Left cardiac atrium (tissue), 4 donors: ENCODE measurements at regions not wholly inside any gene's neighbourhood (a gene's known extent, or its start where the extent isn't known, plus 50 kb on each side); places are given as distances from the start of the nearest gene placed in this dataset.
"Not testable (repeated sequence)": the region's sequence is repeated elsewhere in the genome, so short reads cannot be mapped to it uniquely, and the experiment has no call there.

ENCODE experiments used
- ATAC-seq, 2 donors: fragments of 200-7000 bp; cut with Tn5 transposase; one replicate each; pipeline ENCODE4 v1.9.1; 2020; ENCODE audit warnings: mild to moderate bottlenecking in 2 of 2, moderate library complexity in 2 of 2
- DNase-seq: peaks from one replicate; pipeline ENCODE4 v3.0.0-alpha.2; 2020
- intact Hi-C, 2 donors: fragments of 100-400 bp; cut with DNase I; formaldehyde crosslinking; loops; one replicate each; pipeline versions ENCODE4 v1.14.1 to v1.15.1; 2022 to 2023
- donor health status: DM: no; HTN: yes; CAD: no.
- donor health status: DM: no; HTN: yes; CAD: no; lungs with severe emphysema.
- donor health status: DM: yes; HTN: yes; CAD: no.
- donor health status: Dilated cardiomyopathy.

DNA sequence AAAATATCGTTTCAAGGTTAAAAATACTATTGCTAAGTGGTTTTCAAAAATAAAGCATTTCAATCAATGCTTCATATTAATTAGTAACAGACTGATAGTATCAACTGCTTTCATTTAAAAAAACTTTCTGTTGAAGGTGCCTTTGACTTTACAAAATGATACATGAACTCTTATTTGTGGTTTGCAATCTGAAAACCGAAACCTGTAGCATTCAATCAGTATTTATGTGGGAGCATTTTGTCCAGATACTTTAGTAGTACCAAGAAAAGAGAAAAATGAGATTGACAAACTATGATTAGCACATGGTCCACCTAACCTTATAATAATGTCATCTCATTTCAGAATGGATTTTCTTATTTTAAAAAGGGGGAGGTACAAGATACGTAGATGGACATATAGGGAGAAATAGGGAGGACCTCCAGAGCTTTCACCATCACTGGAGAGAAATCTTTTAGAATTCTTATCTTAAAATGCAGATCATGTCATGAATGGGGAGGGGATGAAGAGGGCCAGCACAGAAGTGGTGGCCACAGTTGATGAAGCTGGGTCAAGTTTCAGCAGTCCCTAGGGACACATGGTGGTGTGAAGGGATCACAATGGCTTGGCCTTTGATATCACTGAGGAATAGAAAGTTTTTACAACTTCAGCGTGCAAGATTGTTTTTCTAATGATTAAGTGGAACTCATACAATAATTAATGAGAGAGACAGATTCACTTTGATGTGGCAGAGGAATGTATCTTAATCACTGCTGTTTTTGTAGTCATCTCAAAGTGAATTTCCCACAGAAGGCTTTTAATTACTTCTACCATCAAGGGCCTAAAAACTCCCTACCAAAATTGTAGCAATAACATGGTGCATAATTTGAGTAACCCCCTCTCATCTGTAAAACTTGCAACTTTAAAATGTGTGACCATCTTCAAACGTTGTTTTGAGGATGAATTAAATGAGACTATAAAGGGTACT, 322.3 kb upstream of the EDIL3 start:
- intact Hi-C loops = no loop called here
- DNase-seq (no peak), ATAC-seq (no peak)

DNA sequence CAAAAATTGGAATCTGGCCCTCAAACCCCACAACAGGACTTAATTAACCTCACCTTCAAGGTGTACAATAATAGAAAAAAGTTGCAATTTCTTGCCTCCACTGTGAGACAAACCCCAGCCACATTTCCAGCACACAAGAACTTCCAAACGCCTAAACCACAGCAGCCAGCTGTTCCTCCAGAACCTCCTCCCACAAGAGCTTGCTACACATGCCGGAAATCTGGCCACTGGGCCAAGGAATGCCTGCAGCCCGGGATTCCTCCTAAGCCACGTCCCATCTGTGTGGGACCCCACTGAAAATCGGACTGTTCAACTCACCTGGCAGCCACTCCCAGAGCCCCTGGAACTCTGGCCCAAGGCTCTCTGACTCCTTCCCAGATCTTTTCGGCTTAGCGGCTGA, 315.9 kb upstream of the EDIL3 start:
- intact Hi-C loops, DNase-seq, ATAC-seq: not testable (repeated sequence)

DNA sequence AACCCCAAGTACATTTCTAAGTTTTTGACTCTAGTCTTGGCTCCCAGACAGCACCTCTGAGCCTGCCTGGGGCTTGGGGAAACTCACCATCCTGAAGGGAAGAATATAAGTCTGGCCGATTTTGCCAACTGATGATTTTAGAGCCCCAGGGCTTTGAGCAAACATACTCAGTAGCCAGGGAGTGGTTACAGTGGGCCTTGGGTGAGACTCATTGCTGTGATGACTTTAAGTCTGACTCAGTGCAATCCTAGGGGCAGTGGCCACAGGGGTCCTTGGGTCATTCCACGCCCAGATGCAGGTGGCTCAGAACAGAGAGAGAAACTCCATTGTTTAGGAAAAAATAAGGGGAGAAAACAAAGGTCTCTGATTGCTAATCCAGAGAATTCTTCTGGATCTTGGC, 312.0 kb upstream of the EDIL3 start:
- DNase-seq (no peak), ATAC-seq (no peak)
- intact Hi-C loops = no loop called here

DNA sequence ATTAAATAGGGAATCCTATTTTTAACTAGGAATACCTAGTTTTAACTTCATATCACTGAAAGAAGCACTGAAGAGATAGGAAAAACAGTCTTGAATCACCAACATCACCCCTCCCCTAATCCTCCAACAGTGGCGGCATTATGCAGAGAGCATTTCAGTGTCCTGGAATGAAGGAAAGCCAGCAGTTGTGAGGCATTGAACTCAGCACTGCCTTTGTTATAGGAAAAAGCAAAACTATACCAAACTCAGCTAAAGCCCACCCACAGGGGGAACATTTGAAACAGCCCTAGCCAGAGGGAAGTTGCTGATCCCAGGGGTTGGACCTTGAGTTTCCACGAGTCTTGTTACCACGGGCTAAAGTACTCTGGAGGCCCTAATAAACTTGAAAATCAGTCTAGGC, 310.6 kb upstream of the EDIL3 start:
- DNase-seq = no peak
- no peak for ATAC-seq
- intact Hi-C loops = no loop called here

DNA sequence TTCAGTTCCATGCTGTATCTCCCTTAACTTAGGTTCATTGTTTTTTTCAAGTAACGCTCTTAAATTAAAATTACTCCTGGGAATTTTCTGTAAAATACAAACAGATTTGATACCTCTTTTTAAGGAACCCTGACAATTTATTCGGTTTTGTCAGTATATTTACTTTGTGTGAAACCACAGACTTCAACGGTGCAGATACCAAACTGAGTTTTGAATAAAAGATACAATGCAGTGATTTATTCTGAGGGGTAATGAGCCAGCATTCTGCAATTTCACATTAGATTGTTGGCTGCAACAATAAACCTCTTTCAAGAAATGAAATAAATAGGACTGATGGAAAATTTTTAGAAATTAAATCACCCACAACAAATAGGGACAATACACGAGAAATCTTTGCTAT, 308.6 kb upstream of the EDIL3 start:
- DNase-seq (no peak), ATAC-seq (no peak)
- intact Hi-C loops = no loop called here

DNA sequence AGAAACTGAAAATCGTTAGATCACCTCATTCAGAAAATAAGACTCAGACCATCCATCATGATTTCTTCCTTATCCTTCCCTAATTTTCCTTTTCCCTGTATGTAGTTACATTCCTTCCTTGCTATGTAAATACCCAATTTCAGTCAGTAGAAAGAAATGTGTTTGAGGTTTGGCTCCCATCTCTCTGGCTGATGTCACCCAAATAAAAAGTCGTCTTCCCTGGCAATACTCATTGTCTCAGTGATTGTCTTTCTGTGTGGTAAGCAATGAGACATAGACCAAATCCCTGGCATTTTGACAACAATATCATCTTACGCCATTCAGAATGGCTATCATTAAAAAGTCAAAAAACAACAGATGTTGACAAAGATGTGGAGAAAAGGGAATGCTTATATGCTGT, 303.9 kb upstream of the EDIL3 start:
- ATAC-seq (peak in 1 of 2 donors; percentile 38), DNase-seq (no peak)
- intact Hi-C loops = no loop called here

DNA sequence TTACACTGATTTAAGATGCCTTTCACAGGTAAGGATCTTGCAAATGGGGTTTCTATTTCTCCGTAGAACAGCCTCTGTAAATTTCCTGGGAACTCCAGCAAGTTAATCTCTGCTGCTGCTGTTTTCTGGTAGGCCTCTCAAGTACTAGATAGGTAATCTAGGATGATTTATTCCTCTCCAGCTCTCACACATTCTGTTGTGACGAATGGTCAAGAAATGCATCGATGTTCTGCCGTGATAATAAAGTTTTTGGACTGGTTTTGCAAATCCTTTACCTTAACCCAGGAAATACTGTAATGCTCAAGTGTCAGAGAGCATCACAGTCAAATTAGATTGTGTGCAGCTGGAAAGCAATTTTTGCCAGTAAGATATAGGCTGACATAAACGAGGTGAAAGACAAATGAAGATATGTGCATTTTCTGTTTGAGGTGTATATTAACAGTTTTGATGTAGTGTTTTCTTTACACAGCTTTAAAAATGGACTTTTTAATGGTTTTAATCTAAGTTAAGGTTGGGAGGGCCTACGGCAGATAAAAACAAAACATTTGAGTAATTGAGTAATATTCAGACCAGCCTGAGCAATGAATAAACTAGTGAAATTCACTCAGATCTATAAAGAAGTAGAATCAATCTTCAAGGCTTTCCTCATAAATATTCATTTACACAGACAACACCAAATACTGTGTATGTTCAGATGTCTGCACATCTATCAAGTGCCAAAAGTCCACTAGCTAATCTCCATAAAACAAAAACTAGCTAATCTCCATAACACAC, 300.6 kb upstream of the EDIL3 start:
- DNase-seq (no peak), ATAC-seq (no peak)
- intact Hi-C loops = no loop called here

DNA sequence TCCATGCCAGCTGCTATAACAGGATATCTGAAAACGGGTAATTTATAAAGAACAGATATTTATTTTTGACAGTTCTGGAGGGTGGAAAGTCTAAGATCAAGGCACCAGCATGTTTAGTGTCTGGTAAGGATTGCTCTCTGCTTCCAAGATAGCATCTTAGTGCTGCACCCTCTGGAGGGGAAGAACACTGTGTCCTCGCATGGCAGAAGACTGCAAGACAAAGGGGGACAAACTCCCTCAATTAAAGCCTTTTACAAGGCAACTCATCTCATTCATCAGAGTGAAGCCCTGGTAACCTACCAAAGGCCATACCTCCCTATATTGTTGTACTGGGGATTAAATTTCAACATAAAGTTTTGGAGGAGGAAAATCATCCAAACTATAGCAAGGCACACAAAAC, 298.9 kb upstream of the EDIL3 start:
- intact Hi-C loops = no loop called here
- ATAC-seq = no peak
- no peak for DNase-seq

DNA sequence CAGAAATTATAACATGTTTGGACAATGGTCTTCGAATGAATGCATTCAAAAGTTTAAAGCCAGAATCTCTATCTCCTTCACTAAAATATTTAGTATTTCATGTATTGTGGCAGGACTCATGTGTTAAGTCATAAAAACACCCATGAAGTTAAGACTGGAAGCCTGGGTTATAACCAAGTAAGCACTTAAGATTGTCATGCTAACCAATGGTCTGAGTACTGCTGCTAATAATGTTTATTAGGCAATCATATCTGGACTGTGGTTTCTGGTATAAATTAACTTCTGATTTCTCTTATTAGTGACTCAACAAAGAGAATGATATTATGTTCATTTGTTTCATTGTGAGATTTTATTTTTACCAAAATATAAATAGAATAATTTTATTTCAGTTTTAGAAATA, 297.9 kb upstream of the EDIL3 start:
- intact Hi-C loops = no loop called here
- ATAC-seq (no peak), DNase-seq (no peak)

DNA sequence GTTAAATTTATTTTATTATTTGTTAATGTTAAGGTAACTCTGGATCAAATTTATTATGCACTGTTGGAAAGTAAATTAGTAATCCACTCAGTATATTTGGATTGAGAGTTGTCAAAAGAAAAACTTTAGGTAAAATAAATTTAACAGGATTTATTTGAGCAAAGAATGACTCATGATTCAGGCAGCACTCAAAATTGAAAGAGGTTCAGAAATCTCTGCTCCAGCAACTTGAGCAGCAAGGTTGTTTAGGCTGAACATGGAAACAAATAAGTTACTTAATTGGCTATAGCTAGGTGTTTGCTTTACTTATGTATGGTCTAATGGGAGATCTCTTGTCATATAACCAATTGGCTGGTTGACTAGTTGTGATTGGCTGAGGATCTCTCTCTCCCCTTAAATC, 296.2 kb upstream of the EDIL3 start:
- DNase-seq (no peak), ATAC-seq (no peak)
- intact Hi-C loops = no loop called here

DNA sequence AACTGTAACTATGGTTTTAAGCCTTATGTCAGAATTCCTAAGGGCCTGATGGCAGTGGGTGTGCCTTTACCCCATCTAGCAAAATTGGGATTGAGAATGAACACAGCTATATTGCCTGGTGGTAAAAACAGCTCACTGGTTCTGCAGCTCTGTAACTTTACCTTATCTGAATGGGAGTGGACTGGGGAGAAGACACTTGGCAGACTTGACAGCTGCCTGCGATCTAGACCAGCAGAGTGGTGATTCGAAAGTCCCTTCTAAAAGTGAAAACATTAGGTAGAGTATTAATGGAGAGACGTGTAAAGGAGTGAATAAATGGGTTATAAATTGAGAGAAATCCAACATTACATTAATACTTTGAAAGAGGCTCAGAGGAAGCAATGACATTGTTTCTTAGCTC, 289.1 kb upstream of the EDIL3 start:
- DNase-seq (no peak), ATAC-seq (no peak)
- intact Hi-C loops = no loop called here

DNA sequence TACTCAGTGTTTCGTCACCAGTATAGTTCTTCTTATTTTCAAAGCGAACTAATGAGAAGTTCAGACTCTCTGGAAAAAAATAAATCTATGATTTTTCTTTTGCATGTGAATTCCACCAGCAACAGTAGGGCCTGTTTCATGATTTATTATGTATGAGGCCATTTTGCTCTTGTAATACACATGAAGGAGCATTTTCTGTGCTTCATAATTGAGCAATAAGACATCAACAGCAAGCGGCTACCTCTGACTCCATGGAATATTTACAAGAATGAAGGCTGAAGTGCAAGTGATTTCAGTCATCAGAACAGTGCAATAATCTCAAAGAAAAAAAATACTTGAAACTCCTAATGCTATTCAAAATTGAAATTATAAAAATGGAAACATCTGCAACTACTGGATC, 282.9 kb upstream of the EDIL3 start:
- intact Hi-C loops = no loop called here
- no peak for ATAC-seq
- no peak for DNase-seq

DNA sequence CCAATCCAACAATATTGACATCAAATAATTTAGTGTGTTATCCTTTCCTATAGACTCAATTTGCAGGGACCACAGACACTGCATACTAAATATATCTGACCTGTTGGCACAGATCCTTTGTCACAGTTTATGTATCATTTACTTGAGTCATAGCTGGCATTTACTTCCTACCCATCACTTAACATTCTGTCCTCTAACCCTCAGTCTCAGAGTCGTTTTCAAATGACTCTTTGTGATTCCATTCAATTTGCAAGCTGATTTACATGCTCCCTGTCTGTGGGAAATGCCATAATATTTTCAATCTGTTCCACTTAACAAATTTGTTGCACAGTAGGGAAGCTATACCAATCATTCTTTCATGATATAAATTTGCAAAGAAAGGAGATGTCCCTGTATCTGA, 265.7 kb upstream of the EDIL3 start:
- DNase-seq (no peak), ATAC-seq (no peak)
- intact Hi-C loops = no loop called here

DNA sequence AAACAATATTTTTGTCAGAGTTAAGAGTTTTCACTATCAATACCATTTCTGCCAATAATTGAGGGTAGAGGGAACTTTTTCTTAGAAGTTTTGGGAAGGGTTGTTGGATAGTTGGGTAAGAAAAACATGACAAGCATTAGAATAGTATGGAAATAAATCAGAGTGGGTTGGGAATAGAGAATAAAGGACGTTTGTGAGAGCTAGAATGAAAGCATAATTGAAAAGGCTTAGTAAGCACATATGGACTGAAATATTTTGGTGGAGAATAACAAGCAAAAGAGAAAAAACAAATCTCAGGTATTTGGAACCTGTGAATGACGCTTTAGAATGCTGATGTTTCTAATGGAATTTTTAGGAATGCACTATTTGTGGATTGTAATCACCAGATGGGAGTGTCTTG, 262.9 kb upstream of the EDIL3 start:
- DNase-seq (no peak), ATAC-seq (no peak)
- intact Hi-C loops = no loop called here

DNA sequence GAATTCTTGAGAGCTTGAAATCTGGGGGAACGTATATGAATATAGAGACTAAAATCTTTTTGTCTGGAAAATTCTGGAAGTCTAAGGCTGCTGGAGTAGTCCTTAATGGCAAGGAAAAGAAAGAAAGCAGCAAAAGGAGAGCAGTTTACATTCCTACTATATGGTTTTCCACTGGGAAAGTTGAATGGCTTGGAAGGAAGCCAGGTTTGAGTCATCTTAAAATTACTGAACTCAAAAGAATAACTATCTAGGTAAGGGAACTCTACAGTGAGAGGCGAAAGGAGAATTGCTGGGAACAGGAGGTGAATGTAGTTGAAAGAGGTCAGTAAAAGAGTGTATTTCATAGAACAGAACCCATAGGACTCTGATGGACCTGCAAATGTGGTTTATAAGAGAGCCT, 258.1 kb upstream of the EDIL3 start:
- DNase-seq (no peak), ATAC-seq (no peak)
- intact Hi-C loops = no loop called here

DNA sequence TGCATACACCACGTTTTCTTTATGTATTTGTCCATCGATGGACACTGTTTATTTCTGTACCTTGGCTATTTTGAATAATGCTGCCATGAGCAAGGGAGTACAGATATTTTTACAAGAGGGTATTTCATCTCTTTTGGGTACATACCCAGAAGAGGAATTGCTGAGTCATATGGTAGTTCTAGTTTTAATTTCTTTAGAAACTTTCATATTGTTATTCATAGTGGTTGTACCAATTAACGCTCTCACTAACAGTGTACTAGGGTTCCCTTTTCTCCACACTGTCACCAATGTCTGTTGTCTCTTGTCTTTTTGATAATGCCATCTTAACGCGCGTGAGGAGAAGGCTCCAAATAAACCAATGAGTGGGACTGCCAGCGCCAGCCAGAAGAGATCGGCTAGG, 257.6 kb upstream of the EDIL3 start:
- no peak for ATAC-seq
- DNase-seq = no peak
- intact Hi-C loops = no loop called here

DNA sequence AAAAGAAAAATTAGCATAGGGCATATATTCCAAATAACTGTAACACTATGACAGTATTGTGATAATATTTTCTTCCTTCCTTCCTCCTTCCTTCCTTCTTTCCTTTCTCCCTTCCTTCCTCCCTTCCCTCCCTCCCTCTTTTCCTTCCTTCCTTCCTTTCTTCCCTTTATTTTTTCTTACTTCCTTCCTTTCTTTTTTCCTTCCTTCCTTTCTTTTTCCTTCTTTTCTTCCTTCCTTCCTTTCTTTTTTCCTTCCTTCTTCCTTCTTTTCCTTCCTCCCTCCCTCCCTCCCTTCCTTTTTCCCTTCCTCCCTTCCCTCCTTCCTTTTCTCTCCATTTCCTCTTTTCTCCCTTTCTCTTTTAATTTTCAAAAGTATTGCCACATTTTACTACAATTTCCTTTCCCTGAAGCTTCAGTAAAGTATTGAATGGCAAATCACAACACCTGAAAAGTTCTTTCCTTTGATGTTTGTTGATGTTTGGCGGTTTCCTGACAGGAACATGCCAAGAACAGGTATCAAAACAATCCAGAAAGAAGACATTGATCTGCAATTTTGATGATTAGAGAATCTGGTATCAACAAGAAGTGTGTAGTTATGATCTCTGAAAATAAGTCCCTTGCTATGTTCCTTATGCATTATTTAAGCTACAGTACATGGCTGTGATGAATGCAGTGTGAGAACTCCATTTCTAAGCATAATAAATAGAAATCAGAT, 253.1 kb upstream of the EDIL3 start:
- DNase-seq (no peak), ATAC-seq (no peak)
- intact Hi-C loops = no loop called here

DNA sequence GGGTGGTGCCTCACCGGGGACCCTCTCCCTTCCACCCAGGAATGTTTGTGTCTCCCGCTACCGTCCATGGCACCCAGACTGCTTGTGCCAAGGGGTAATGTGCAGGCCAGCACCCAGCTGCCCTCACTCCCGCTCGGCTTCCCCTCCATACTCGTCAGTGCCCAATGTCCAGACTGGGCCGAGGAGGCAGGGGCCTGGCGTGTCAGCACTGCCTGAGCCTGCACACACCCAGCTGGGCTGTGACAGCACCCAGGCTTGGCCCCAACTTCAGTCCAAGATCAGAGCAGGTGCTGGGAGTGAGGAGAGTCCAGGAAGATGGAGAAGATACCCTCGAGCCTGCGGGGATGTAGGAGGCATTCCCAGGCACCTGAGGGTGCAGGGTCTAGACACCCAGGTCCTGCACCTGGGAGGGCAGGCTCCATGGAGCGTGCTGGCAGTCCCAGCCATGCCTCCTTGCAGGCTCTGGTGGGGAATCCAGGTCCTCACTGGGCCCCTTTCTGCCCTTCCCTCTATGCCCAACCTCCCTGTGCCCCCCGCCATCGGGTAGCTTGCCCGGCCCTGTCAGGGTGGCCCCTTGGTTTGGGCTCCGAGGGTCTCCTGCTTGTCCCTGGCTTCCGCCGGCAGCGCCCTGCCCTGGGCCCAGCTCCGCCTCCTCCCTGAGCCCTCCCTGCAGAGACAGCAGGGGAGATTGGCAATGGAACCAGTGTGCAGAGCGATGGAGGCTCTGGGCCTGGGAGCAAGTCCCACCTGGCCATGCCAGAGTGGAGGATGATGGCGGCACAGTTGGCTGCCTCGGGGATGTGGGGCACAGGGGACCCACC, 250.8 kb upstream of the EDIL3 start:
- no peak for ATAC-seq
- intact Hi-C loops = no loop called here
- DNase-seq = no peak

DNA sequence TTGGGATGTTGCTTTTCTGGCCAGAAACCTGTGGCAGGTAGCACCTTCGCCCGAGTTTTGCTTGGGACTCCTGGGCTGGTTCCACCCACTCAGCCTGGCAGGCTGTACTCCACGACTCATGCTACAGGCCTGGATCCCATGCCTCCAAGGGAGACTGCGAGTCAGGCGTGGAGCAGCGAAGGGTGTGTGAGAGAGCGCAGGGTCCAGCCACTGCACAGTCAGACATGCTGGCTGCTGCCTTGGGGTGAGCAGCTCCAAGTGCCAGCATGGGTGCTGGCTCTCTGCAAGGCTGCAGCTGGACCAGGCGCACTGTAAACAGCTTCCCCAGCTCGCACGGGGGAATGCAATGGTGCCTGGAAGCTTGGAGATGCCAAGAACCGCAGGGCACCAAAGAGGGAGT, 249.6 kb upstream of the EDIL3 start:
- intact Hi-C loops = no loop called here
- DNase-seq = no peak
- ATAC-seq = no peak
